GM19324 (cell line): ENCODE measurements at regions not wholly inside any gene's neighbourhood (a gene's known extent, or its start where the extent isn't known, plus 50 kb on each side); places are given as distances from the start of the nearest gene placed in this dataset.
A peak's percentile ranks its signal among the peaks of the same experiment; 100 is the strongest.
"Not testable (repeated sequence)": the region's sequence is repeated elsewhere in the genome, so short reads cannot be mapped to it uniquely, and the experiment has no call there.

Source experiments
- ATAC-seq: cut with Tn5 transposase; IDR thresholded peaks from one replicate; pipeline ENCODE4 v1.9.1; 2021; ENCODE audit warnings: mild to moderate bottlenecking, moderate library complexity; ENCODE audit not compliant: unreplicated experiment, low FRiP score

- ATAC-seq: no peak
Observed at GRCh38 chr12:93078059-93078458, 149.0 kb upstream of the EEA1 start.

- ATAC-seq: no peak
Observed at GRCh38 chr12:93078577-93078976, 149.5 kb upstream of the EEA1 start.

GRCh38 chr12:93079271-93079670 is 150.2 kb upstream of the EEA1 start:
- ATAC-seq: no peak

GRCh38 chr12:93079976-93080375 is 150.9 kb upstream of the EEA1 start:
- no peak for ATAC-seq

GRCh38 chr12:93080452-93080851 is 151.4 kb upstream of the EEA1 start:
- no peak for ATAC-seq

GRCh38 chr12:93080994-93081809 is 152.1 kb upstream of the EEA1 start:
- ATAC-seq: no peak

GRCh38 chr12:93081810-93082165 is 152.7 kb upstream of the EEA1 start:
- no peak for ATAC-seq

GRCh38 chr12:93085383-93086287 is 156.5 kb upstream of the EEA1 start:
- no peak for ATAC-seq

GRCh38 chr12:93086288-93086727 is 157.2 kb upstream of the EEA1 start:
- ATAC-seq: no peak

GRCh38 chr12:93087840-93088610 is 158.9 kb upstream of the EEA1 start:
- no peak for ATAC-seq

- no peak for ATAC-seq
Observed at GRCh38 chr12:93089805-93090569, 160.9 kb upstream of the EEA1 start.

GRCh38 chr12:93090731-93091172 is 161.7 kb upstream of the EEA1 start:
- ATAC-seq: no peak

- ATAC-seq: no peak
Observed at GRCh38 chr12:93091886-93092648, 163.0 kb upstream of the EEA1 start.

- no peak for ATAC-seq
Observed at GRCh38 chr12:93092649-93092945, 163.5 kb upstream of the EEA1 start.

- ATAC-seq: no peak
Observed at GRCh38 chr12:93093243-93093642, 164.1 kb upstream of the EEA1 start.

- not testable (repeated sequence) for ATAC-seq
Observed at GRCh38 chr12:93094222-93094621, 165.1 kb upstream of the EEA1 start.

GRCh38 chr12:93094988-93095737 is 166.1 kb upstream of the EEA1 start:
- peak; percentile 85 for ATAC-seq

GRCh38 chr12:93097417-93097816 is 168.3 kb upstream of the EEA1 start:
- no peak for ATAC-seq

- ATAC-seq: no peak
Observed at GRCh38 chr12:93098077-93098476, 169.0 kb upstream of the EEA1 start.
